Kasumi-1 (cell line): ENCODE measurements at regions not wholly inside any gene's neighbourhood (a gene's known extent, or its start where the extent isn't known, plus 50 kb on each side); places are given as distances from the start of the nearest gene placed in this dataset.

Experiments used
- DNase-seq, 2 experiments: peaks; one replicate each; lab custom pipeline; 2025; lab: John Stamatoyannopoulos, UW

DNA sequence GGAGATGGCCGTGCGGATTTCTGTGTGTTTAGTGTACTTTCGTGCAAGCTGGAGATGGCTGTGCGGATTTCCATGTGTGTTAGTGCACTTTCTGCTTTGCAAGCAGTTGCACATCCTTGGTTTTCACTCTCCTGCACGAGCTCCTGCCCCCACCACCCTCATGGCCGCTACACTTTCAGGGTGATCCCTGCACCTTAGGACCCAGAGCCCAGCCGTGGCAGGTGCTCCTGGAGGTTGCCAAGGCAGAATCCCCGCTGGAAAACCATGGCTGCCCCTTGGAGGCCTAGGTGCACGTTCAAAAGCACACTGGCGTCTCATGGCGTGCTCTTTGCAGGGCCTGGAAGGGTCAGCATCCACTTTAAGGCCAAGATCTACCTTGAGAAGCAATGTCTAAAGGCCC is 311.0 kb upstream of the TNRC6C start:
- DNase-seq = no peak

DNA sequence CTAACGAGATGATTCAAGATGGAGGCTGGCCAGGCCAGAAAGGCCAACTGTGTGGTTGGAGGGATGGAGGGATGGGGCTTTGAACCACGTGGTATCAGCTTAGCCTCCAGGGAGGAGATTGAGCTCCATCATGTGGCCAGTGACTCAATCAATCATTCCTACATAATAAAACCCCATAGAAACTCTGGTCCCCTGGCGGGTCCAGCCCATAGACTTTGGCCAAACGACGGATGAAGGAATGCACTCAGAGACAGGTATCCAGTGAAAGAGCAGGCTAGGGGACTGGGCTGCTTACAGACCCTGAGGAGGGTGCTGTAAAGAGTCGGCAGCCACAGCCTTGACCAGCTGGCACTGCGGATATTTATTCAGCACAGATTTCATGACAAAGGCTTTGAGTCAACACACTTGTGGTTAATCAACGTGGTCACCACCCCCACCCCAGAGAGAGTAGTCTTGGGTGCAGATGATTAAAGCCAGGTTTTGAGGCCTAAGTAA is 308.7 kb upstream of the TNRC6C start:
- no peak for DNase-seq

DNA sequence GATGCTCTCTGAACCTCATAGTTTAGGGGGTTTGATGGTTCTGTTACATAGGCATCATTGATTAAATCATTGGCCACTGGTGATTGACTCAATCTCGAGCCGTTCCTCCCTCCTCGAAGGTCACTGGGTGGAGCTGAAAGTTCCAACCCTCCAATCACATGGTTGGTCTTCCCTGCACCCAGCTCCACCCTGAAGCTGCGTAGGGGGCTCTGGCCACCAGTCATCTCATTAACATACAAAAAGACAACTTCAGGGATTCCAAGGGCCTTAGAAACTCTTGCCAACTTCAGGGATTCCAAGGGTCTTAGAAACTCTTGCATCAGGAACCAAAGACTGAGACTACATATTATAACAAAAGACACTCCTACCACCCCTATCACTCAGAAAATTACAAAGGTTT is 306.5 kb upstream of the TNRC6C start:
- no peak for DNase-seq

DNA sequence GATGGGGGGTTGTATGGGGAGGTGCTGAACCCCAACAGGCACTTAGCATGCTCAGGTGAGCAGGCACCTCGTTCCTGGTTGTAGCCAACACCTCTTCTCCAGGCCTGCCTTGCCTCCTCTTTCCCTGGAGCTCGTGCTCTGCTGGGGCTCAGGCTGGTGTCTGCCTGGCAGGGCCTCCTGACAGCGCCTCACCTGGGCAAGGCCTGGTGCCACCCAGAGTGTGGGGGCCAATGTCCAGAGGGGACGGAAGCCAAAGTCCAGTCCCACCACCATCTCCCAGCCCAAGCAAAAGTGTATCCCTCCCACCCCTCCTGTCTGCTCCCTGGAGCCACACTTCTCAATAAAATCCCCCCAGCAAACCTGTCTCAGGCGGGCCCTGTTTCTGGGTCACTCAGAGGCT is 304.2 kb upstream of the TNRC6C start:
- no peak for DNase-seq

DNA sequence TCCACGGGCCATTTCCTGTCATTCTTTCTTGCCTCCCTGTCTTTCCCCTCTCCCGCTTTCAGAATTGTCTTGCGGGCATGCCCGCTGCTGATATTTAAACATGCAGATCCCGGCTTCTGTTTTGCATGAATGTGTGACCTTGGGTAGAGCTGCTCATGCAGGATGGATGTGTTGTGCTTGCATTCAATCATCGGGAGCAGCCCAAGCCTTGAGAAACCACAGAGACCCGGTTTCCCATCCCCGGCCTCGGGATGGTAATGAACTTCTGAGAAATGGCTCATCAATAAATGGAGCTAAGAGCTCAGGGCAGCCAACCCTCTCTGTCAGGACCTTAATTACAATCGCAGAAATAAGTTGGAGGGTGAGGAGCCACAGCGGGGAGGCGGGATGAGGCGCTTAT is 303.7 kb upstream of the TNRC6C start:
- no peak for DNase-seq

DNA sequence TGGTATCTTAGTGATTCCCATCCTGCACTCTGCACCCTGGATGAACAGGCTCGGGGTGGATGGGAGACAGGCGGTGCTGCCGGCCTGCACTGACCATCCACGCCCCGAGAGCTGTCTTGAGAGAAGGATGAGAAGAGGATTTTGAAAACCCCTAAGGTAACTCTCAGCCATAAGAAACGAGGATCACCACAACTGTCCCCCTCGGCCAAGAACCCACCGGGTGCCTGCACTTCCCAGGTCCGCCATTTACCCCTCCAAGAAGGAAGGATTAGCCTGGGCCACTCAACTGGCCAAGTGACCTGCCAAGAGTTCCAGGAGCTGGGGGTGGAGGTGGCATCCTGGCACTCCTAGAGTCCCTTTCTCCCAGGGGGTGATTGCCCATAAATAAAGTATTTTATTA is 302.4 kb upstream of the TNRC6C start:
- no peak for DNase-seq

DNA sequence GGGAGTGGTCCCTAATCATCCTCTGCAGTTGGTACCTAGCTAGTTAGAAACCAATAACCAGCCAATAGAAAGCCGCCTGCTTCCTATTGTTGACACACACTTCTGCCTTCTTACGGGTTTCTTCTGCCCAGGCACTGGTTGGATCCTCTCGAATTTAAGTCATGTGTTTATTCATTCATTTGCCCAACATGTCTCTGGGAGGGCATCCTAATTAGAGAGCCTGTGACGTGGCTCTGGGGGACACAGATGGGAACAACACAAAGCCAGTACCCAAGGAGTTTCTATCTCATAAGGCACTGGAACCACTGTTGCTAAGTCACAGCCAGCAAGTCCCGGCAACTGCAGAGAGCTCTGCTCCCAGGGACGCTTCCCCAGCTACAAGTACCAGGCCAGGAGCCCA is 300.7 kb upstream of the TNRC6C start:
- no peak for DNase-seq

DNA sequence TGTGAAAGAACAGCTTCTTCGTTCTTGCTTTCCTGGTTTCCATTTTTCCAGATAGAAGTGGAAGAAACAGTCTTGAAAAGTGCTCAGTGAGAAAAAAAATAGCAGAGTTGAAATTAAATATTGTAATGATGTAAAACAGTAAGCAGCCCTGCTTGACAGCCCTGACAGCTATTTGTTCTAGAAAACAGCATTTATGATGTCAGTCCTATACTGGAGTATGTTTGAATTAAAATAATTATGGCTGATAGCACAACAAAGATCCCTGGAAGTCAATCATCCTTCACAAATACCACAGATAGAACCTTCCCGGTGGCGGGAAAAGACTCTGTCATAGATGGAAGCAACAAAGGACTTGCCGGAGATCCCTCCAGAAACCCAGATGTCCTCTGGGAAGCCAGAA is 298.0 kb upstream of the TNRC6C start:
- DNase-seq = no peak

DNA sequence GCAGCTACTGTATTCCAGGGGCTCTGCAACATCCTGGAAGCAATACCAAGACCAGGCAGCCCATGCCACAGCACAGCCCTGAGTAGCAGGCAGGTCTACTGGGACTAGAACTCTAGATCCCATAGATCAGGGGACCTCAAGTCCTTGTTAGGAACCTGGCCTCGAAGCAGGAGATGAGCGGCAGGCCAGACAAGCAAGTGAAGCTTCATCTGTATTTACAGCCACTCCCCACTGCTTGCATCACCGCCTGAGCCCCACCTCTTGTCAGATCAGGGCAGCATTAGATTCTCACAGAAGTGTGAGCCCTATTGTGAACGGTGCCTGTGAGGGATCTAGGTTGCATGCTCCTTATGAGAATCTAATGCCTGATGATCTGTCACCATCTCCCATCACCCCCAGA is 295.7 kb upstream of the TNRC6C start:
- DNase-seq = no peak

DNA sequence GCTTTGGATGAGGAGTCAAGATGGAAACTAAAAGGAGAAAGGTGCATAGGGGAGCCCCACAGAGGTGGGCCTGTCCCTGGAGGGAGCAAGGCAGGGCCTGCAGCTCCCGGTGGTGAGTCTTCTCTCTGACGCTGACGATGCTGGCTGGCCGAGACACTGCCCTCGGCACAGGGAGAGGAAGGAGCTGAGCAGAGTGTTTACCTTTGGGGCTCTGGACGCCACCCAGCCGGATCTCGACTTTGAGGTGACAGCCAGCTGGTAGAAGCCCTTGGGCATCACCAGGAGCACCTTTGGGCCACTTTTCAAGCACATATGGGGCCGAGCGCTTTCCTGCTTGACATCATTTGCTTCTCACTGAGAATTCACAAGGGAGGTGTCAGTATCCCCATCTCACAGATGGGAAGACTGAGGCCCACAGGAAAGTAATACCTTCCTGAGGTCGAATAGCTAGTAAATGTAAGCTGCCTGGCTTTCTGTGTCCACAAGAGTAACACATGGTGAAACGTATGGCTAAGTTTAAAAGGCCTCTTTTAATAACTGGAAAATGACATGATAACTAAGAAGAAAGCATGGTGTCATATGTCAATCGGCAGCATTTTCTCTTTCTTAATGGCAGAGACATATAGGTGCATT is 294.3 kb upstream of the TNRC6C start:
- no peak for DNase-seq

DNA sequence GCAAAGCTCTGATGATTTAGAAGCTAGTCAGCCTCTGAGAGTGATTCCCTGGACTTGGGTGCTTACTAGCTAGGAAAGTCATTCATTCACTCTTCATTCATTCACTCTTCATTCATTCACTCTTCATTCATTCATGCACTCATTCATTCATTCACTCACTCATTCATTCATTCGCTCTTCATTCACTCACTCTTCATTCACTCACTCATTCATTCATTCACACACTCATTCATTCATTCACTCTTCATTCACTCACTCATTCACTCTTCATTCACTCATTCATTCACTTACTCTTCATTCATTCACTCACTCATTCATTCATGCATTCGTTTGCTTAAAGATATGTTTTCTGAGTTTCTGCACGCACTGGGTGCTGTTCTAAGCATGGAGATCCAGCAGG is 292.7 kb upstream of the TNRC6C start:
- no peak for DNase-seq

DNA sequence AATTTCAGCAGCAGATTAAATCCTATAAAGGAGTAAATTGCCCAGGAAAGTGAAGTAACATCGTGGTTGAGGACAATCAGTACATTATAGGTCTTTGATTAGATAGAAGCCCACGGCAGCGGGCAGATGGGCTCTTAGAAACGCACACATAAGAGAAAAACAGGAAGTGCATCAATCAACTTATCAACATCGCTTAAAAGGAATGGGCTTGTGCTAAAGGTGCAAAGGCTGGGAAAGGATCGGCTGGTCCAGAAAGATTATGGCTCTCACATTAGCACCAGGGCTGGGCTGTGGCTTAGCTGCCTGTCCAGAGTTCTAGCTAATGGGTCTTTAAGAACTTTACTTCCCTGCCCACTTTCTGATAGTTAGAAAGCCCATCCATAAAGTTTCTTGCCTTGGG is 292.0 kb upstream of the TNRC6C start:
- DNase-seq = peak in 1 of 2 experiments; percentile 39

DNA sequence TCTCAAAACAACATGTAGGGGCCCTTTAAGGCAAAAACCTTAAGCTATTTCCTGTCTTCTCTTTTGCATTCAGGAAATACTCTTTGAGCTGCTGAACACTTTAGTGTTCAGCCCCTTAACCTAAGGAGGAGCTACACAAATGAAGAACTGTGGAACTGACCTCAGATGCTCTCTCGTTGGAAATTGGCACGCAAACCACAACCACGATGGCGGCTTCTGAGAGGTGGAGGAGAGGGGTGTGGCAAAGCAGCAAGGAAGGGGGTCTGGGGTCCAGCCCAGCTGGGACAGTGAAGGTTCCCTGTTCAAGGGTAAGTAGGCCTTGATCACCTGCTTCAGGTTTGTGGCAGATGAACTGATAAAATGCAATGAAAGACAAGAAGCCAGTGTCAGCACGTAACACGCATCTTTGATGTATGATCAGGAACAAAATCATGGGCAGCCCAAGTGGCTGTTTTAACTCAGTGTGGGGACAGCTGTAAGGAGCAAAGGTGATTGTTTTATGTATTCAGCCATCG is 291.6 kb upstream of the TNRC6C start:
- peak; percentile 79 to 85 for DNase-seq

DNA sequence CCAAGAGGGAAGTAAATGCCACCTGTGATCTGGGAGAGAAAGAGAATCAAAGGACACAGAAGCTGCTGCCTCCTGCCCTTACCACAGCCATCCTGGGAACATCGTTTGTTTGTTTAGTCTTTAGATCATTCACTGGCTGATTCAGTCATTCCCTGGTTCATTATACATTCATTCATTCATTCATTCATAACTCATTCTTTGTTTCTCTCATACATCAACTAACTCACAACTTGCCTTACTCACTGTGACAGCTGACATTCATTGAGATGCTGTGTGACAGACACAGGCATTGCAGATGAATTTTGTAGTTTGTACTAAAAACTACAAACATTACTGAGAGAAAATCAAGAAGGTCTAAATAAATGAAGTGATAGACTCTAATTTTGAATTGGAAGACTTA is 291.0 kb upstream of the TNRC6C start:
- DNase-seq = no peak

DNA sequence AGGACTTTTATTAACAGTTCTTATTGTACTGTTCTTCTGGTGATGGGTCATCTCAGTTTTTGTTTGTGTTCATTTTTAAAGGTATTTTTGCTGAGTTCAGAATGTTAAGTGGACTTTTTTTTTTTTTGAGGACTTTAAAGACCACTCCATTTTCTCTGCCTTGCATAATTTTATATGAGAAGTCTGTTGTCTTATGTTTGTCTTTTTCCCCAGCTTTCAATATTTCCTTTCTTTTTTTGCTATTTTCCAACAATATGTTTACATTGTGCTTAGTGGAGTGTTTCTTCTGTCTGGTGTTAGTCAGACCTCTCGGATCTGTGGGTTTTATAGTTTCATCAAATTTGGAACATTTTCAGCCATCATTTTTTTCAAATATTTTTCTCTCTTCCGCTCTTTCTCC is 290.0 kb upstream of the TNRC6C start:
- peak in 1 of 2 experiments; percentile 19 for DNase-seq

DNA sequence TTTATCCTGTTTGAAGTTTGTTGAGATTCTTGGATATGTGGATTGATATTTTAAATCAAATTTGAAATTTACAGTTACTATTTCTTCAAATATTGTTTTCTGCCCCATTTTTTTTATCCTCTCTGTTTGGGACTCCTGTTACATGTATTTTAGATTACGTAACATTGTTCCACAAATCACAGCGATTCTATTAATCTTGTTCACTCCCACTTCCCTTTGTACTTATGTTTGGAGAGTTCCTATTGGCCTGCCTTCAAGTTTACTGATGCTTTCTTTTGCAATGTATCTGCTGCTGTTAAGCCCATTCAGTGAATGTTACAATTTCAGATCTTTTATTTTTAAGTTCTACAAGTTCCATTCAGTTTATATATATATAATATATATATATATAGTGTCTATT is 288.3 kb upstream of the TNRC6C start:
- DNase-seq = no peak

DNA sequence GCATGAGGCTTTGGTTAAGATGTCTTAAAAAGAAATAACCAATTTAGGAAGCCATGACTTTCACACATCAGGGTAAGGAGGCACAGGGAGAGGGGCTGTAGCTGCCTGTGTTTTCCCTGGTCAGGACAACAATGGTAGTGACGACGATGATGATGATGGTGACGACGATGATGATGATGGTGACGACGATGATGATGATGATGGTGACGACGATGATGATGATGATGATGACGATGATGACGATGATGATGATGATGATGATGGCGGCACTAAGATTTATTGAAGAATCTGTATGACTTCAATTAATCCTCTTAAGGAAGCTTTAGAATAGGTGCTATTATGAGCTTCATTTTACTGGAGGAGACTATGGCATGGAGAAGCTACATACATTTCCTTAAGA is 284.1 kb upstream of the TNRC6C start:
- no peak for DNase-seq

DNA sequence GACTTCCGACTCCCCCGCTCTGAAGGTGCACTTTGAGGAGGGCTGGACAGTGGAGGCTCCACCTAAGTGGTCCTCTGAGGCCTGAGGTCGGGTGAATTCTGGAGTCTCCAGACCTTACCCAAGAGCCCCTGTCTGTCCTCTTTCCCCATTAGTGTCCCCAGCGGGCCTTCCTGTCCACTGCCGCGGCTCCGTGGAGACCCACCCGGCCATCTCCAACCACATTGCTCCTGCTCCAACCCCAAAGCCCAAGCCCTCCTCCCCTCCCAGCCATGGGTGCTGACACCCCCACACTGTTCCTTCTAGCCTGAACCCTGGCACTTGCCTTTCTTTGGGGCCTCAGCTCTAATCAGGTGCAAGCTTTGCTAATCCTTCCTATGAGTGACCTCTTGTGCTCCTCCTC is 283.1 kb upstream of the TNRC6C start:
- no peak for DNase-seq

DNA sequence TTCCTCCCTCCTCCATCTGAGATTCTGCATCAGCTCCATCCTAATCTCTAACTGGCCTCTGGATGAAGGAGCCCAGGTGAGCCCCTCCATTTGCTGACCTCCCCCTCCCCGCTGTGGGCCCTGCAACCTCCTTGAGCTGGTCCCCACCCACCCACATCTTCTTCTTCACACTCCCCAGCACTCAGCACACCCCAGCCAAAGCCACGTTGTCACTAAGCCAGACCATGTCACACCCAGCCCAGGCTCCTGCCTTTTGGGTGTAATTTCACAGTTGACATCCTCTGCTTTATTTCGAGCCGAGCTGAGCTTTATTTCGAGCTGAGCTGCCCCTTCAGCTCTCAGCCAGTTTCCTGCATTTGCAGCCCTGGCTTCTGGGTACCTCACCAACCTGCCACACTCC is 282.7 kb upstream of the TNRC6C start:
- no peak for DNase-seq

DNA sequence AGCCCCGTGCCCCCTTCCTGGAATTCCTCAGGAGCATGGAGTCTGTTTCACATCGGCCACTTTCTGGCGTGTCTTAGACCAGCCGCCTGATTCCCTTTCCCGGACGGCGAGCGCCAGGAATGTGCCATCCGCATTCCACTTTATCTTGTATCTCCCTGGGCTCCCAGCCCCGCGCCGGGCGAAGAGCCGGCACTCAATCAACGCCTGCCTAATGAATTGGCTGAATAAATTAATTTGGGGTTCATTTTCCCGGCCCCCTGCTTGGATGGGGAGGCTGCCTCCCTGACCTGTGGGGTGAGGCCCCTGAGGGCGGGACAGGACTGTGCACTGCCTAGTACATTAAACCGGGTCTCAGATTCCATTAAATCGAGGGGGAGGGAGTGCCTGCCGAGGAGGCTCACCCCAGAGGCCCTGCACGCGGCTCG is 282.3 kb upstream of the TNRC6C start:
- no peak for DNase-seq

DNA sequence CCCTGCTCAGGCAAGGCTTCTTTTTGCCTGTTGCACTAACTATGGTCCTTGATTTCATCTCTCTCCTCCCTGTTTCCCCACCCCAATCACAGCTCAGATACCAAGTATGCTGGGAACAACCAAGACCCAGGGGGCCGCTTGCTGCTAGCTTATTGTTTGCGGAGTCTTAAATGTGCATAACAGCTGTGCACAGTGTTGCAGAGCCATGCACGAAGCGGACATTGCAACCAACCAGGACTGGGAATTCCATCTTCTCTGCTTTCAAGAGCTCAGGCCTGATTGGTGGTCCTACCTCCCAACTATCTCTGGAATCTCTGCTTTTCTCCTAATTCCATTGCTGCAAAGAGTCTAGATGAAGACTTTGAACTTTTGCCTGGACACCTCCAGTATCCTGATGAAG is 281.3 kb upstream of the TNRC6C start:
- DNase-seq = no peak

DNA sequence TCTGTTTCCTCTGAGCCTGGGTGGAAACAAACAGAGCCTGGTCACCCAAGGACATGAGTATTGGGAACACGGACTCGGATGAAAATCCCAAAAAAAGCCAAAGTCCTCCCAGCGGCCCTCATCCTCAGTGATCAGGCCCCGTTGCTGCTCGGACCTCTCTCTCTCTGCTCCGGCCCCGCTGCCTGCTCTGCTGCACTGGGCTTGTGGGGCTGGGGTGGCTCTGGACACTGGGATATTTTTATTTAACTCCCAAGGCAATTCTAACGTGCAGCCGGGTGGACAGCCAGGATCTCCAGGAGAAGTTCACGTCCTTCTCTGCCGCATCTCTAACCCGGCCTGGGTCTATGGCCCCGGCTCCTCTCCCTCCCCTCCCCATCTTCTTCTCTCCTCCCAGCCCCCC is 280.9 kb upstream of the TNRC6C start:
- no peak for DNase-seq

DNA sequence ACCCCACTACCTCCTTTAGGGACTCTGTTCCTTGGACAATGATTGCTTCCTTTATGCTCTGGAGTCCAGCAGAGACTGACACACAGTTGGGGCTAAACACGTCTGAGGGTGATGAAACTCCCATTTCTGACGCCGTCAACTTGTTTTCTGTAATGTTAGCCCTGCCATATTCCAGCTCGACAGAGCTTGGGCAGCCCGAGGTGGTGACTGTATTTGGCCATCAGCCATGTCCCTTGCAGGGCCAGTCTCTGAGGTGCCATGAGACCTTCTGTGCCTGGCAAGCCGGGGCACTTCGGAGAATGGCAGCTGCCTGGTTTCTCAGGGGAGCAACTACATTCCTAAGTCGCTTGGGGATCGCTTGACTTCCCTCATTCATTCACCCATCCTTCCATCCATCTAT is 278.9 kb upstream of the TNRC6C start:
- no peak for DNase-seq

DNA sequence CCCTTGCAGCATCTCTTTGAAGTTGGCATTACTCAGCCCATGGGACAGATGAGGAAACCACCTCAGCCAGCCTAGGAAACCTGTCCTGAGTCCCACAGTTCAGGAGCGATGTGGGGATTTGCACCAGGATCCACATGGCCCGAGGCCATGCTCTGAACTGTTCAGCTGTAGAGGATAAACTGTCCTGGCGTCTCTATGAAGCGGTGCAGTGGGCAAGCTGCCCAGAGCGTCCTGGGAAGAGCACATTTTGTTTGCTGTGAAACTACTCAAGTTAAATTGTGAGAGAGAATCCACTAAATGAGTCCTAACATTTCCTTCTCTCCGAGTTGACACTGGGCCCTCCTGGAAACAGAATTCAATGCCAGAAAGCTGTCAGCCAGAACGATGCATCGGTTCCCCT is 276.6 kb upstream of the TNRC6C start:
- no peak for DNase-seq
